ENCODE measurements at regions not wholly inside any gene's neighbourhood (a gene's known extent, or its start where the extent isn't known, plus 50 kb on each side); places are given as distances from the start of the nearest gene placed in this dataset.
"Not testable (repeated sequence)": the region's sequence is repeated elsewhere in the genome, so short reads cannot be mapped to it uniquely, and the experiment has no call there.

DNA sequence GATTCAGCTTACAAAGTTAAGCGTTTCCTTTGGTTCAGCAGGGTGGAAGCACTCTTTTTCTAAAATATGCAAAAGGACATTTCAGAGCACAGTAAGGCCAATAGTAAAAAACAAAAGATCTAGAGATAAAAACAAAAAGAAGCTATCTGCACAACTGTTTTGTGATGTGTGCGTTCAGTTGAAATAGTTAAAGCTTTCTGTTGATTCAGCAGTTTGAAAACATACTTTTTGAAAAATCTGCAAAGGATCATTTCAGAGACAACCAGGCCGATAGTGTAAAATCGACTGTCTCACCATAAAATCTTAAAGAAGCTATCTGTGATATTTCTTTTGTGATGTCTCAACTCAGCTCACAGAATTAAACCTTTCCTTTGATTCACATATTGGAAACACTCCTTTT lies 300.0 kb upstream of the ALG10B start:
- no peak for DNase-seq

DNA sequence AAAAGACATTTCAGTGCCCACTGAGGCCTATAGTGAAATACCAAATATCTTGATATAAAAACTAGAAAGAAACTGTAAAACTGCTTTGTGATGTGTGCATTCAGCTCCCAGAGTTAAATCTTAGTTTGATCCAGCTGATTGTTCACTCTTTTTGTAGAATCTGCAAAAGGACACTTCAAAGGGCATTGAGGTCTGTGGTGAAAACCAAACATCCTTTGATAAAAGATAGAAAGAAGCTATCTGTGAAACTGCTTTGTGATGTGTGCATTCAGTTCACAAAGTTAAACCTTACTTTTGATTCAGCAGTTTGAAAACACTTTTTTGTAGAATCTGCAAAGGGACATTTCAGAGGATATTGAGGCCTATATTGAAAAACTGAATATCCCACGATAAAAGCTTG lies 290.7 kb upstream of the ALG10B start:
- DNase-seq: no peak

DNA sequence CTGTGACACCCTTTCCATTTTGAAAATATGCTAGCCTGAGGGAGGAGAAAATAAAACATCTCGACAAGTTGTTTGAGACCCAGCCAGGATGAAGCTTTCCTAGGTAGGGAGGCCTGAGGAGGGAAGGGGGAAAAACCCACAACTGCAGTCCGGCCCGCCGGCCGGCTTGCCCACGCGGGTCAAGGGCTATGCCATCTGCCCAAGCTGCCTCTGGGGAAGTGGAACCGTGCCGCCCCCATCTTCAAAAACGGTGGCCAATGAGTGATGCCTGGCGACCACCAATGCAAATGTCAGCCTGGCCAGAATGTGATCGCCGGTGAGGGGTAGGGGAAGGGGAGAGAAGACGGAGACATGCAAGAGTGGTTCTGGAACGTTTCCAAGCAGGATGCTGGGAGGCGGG lies 263.5 kb upstream of the ALG10B start:
- no peak for DNase-seq

DNA sequence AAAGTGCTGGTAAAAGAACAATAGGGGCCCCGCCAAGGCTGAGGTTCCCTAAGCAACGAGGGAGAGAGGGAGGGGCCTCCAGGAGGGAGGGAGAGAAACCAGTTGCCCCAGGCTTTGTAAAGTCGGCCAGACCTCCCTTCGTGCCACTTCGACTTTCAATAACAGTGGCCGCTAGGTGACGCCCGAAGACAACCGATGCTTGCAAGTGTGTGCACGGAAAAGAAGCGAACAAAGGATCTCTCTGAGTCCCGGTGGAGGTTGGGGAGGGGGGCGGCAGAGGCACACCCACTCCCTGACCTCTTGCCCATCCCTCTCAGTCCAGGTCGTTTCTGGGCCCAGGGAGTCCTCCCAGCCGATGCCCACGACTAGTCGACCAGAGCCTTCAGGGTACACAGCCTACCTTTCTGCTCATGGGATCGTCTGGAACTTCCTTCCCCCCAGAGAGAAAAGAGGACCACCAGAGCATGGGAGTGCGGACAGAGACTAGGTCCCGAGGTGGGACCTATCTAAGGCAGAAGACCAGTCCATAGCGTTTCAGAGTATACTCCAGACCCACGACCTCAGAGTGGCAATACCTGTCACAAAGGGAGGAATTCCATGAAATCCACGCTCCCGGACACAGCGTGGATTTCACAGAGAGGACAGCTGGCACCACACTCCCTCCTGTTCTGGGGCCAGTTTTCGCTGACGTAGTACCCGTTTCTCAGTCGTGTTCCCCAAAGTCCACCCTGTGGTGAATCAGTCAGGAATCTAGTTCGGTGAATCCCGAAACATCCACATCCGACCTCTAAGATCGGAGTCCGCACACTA lies 262.7 kb upstream of the ALG10B start:
- no peak for DNase-seq

DNA sequence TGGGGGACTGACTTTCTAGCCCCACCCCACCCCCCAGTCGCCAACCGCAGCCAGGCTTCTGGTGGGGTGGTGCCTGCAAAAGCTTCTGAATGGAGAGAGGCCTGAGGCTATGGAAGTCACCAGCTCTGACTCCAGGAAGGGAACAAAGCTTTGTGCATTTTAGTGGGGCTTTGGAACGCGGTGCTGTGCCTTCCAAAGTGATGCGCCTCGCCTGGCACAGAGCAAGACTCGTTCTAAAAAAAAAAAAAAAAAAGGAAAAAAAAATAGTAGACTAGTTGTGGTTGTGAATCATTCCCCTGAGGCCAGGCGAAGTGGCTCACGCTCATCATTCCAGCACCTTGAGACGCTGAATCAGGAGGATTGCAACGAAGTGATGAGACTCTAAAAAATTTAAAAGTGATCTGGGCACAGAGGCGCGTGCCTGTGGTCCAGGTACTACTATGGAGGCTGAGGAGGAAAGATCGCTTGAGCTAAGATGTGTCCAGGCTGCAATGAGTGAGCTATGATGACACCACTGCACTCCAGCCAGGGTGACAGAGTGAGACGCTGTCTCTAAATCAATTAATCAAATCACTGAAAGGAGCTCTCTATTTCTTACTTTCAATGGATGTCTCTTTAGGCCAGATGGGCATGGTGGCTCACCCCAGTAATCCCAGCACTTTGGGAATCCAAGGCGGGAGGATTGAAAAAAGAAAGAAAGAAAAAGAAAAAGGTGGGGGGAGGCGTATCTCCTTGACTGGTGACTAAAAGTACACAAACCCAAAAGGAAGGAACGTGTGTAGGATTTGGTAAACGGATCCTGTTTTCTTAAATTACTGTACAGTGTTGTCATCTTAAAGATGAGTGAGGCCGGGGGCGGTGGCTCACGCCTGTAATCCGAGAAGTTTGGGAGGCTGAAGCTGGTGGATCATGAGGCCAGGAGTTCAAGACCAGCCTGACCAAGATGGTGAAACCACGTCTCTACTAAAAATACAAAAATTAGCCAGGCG lies 259.6 kb upstream of the ALG10B start:
- DNase-seq: no peak

DNA sequence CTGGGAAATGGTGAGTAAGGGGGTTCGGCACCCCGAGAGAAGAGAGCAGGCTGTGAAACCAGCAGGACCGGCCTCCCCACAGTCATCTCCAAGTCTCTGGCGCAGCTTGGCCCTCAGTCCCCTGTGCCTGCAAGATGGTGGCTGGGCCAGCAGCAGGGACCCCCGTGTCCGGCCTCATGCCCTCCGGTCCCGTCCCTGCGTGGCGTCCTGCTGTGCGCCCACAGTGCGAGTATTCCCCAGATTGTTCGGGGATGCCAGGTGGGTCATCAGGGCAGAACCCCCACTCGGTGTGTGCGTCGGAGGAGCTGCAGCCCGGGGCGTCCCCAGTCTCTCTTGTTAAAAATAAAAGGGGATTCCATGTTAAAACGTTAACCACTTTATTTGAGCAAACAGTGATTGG lies 216.9 kb upstream of the ALG10B start:
- DNase-seq: no peak

DNA sequence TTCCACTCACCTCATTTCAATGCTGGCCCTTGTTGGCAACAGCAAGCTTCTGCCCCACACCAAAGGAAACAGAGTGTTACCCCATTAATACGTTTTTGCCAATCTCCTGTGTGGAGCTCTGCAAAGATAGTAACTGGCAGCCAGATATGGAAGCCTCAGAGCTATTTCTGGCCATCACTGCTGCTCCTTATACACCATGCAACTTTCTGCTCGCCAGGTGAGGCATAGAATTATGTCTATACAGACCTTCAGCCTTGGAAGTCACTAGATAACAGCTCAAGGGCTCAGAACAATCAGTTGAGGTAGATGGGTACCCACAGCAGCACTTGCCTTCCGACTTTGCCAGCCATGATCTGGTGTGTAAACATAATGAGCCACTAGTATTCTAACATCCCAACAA lies 214.8 kb upstream of the ALG10B start:
- DNase-seq: no peak

DNA sequence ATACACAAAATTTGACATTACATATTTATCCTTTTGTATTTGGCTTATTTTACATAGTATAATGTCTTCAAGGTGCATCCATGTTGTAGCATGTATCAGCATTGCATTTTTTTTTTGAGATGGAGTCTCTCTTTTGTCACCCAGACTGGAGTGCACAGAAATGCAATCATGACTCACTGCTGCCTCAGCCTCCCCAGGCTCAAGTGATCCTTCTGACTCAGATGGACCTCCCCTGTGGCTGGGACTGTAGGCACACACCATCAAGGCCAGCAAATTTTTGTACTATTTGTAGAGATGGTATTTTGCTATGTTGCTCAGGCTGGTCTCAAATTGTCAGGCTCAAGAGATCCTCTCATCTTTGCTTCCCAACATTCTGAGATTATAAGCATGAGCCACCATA lies 214.4 kb upstream of the ALG10B start:
- no peak for DNase-seq

DNA sequence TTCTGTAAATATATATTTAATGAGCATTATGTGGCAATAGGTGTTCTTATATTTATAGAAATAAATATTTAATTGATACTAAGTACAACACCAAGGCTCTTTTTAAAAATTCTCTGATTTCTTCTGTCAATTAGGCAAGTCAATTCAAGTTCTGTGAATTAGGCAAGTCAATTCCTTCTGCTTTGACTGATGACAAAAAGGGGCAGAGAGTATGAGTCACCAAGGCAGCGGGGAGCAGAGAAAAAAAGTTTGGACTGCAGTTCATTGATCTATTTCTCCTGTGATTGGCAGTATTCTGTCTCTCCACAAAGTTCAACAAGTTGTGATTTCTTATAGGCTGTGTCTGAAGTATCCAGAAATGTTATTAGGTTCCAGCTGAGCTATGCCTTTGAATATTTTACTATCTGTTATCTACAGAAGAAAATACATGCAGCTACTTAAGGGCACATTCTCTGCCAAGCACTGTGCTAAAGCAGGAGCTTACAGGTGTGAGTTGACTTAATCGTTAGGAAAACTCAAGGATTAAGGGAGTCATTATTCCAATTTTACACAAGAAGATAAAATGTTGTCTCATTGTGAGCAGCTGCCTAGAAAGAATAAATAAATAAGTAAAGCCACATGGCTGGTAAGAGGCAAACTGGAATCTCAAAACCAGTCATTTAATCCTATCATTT lies 206.4 kb upstream of the ALG10B start:
- DNase-seq: no peak

DNA sequence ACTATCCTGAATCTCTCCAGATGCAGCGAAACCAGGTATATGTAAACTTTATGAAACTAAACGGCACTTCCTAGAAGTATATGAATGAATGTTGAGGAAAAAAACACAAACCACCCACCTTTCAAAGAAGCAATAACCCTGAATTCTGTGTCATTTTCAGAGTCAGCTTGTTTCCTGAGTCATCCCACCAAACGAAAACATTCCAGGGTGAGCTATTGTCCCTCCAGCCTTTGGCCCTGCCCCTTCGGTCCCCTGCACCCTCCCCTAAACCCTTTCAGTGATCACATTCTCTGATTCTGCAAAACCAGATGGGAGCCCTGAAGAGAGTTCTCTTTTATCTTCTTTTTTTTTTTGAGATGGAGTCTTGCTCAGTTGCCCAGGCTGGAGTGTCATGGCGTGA lies 202.6 kb upstream of the ALG10B start:
- DNase-seq: no peak

DNA sequence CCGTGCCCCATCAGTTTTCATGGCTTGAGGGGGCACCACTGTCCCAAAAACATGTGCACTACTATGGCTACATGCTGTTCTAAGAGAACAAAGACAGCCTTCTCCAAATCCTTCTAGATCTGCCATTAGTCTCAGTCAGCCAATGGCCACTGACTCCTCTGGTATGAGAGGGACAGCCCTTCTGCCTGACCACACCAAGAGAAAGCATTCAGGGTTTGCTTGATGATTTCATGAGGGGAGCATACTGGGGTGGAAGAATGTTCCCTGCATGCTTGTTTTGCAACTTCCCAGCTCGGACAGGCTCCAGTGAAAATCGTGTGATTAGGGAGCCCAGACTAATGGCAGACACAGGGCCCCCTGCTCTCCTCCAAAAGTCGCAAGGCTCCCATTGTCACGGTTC lies 199.6 kb upstream of the ALG10B start:
- no peak for DNase-seq

DNA sequence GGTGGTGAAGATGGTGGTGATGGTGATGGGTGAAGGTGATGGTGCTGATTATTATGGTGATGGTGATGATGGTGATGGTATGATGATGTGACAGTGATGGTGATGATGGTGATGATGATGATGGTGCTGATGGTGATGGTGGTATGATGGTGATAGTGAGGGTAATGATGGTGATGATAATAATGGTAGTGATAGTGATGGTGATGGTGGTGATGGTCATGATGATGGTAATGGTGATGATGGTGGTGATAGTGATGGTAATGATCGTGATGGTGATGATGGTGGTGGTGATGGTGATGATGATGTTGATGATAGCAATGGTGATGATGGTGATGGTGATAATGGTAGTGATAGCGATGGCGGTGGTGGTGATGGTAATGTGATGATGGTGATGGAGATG lies 197.9 kb upstream of the ALG10B start:
- no peak for DNase-seq

DNA sequence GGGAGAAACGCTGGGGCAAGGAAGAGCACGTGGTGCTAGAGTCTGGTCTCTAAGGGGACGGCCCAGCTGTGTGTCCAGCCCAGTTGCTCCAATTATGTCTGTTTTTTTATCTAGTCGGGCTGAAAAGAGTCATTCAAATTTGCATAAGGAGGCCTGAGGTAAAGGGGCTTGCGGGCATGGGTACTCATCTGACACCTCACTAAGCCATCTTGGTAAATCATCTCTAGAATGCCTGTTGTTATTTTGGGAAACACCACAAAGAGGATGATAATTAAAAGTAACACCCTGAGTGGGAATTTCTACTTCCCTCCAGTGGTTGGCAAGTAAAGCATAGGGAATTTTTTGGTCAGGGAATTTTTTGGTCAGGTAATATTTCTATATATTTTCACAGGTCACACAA lies 196.1 kb upstream of the ALG10B start:
- DNase-seq: no peak

DNA sequence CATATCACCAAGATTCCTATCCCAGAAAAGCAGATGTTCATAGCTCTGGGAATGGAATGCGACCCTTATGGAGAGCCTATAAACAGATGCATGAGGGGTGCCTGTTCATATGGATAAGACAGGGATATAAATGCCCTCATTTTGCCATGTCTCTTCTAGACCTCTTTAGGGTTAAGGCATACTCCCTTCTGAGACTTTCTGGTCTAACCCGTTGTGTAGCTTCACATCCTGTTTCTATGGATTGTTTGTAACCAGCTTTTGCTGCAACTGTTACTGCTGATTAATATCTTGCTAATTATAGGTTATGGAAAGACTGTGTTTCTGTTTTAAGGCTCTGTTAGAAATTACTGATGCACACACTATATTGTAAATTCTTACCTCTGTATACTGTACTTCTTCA lies 193.5 kb upstream of the ALG10B start:
- not testable (repeated sequence) for DNase-seq

DNA sequence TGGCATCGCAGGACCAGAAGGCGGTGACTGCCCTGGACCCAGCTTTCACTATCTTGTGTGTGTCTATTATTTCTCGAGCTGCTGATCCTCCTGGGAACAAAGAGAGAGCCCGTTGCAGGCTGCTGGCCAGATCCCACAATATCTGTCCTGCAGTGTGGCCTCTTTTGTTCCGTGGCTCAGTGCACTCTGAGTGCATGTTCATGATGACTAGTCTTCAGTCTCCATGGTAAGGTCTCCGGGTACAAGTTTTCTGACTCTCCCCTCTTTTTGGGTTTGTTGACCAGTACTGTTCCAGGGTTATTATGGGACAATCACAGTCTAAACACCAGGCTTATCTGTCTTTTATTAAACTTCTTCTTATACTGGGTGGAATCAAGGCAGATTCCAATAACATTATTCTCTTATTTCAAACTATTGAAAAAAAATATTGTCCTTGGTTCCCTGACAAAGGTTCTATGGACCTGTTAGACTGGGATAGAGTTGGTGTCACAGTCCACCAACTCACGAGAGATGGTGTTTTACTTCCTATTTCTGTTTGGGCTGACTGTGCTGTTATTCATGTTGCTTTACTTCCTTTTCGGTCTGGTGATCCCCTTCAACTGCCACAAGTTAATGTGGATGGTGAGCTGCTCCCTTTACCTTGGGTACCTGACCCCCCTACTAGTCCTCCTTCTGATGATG lies 192.9 kb upstream of the ALG10B start:
- DNase-seq: no peak

DNA sequence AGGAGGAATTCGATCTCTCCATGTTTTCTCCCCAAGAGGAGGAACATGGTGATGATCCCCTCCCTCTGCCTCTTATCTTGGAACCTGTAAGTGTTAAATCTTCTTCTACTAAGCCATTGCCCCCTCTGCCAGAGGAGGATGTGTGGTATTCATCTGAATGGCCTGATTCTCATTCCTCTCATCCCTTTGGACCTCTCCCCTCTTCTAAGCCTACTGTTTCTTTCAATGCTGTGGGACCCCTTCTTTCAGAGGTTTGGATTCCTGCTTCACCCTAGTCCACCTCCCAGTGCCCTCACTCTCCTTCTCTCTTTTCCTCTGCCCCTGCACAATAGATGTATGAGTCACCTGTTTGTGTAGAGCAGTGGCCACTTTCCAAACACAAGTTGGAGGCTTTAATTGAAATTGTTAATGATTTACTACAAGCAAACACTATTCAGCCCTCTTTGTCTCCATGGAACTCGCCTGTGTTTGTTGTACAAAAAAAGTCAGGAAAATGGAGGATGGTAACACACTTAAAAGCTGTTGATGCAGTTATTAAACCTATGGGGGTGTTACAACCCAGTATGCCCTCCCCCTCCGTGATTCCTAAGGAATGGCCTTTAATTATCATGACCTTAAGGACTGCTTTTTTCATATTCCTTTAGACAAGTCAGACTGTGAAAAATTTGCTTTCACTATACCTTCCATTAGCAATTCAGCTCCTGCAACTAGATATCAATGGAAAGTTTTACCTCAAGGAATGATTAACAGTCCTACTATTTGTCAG lies 192.1 kb upstream of the ALG10B start:
- no peak for DNase-seq

DNA sequence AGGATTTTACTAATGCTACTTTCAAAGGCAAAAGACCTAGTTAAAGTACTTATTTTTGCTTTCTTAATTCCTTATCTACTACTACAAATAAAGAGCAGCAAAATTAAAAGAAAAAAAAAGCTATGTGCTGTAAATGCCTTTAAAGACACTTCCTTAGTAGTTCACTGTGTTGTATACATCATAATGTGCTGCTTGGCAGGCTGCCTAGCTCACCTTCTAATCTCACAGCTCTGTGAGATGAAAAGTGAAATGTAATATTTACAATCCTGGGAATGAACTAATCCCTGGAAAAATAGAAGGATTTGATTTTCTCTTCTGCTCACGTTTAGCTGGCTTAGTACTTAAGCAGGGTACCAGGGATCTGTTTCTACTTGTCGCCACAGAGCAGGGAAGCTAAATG lies 184.4 kb upstream of the ALG10B start:
- DNase-seq: no peak

DNA sequence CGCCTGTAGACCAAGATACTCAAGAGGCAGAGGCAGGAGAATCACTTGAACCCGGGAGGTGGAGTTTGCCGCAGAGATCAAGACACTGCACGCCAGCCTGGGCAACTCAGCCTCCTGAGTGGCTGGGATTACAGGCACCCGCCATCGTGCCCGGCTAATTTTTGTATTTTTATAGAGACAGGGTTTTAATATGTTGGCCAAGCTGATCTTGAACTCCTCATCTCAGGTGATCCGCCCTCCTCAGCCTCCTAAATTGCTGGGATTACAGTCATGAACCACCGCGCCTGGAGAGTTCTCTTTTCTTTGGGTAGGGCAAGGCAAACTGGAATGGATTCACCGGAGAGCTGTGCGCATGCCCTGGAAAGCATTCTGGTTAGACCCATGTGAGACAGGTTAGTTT lies 179.3 kb upstream of the ALG10B start:
- DNase-seq: no peak

DNA sequence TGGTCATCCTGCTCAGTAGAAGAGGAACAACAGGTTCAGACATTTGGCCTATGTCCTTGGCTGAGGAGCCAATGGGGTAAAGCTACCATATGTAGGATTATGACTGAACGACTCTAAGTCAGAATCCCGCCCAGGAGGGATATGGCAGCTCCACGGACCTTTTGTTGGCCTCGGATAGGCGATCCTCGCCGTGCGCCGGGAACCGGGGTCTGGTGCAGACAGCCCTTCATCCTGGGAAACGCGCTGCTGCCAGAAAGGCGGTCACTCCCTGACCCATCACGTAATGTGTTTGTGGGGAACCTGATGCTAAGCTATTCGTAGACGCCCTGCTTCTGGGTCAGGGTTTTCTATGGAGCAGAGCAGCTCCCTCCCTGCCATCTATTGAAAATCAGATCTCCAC lies 178.9 kb upstream of the ALG10B start:
- DNase-seq: no peak

DNA sequence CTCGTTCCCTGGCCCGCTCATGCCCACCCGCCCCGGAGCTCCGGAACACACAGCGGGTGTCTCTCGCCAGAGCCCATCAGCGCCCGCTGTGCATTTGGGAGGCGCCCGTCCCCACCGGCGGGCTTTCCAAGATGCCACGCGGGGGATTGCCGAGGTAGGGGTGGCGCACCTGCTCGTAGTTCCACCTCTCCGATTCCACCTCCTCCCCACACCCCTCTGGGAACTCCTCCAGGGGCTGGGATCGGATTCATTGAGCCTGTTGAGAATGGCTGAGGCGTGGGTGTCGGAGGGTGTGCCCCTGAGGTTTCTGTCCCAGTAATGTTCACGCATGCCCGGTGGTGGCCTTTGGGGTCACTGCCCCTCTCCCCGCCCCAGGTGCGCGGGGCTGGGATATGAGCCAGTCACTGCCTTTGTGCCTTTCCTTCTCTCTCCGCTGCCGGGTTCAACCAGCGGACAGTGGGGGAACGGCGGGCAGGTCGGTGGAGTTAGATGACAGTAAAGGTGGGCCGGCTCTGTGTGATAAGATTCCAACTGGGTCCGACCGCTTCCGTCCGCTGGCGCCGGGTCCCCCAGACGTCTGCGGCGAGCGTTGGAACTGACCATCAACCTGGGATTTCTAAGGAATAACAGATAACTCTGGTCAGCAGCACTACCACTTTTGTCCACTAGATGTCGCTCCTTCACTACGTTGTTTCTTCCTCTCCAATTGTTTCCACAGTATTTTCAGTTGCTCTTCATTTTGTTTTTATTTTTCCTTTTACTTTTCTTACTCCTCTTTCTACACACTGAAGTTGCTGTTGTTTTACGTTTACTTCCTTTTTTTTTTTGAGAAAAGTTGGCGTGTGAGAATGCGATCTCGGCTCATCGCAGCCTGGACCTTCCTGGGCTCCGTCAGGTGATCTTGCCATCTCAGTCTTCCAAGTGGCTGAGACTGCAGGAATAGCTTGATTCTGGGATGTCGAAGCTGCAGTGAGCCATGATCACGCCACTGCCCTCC lies 178.1 kb upstream of the ALG10B start:
- DNase-seq: peak; percentile 8

DNA sequence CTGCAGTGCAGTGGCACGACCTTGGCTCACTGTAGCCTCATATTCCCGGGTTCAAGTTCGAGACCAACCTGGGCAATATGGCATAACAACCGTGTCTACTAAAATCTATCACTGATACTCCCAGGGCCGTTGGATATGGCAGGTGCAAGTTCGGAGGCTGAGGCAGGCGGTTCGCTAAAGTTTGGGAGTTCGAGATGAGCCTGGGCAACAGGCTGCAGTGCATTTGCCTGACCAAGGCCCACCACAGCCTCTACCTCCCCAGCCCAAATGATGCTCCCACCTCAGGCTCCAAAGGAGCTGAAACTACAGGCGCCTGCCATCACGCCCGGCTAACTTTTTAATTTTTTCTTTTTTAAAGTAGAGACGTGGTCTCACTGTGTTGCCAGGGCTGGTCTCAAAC lies 177.1 kb upstream of the ALG10B start:
- no peak for DNase-seq
